H9 (cell line): ENCODE measurements at regions not wholly inside any gene's neighbourhood (a gene's known extent, or its start where the extent isn't known, plus 50 kb on each side); places are given as distances from the start of the nearest gene placed in this dataset.

Experiments
- DNase-seq: peaks from one replicate; pipeline ENCODE4 v3.0.0-alpha.2; 2017
- H2AFZ ChIP-seq: one replicate; pipeline ENCODE4 v1.6.1; 2013; ENCODE audit warnings: mild to moderate bottlenecking, low read length, control low read depth, moderate library complexity
- H2AK5ac ChIP-seq: 2 replicates; pipeline ENCODE4 v1.6.1; 2013; ENCODE audit warnings: low read length, control low read depth, mixed read lengths; ENCODE audit not compliant: insufficient read length
- H2BK120ac ChIP-seq: one replicate; pipeline ENCODE4 v1.6.1; 2013; ENCODE audit warnings: low read depth, mild to moderate bottlenecking, low read length, control low read depth, inconsistent platforms; ENCODE audit not compliant: poor library complexity, severe bottlenecking
- H2BK12ac ChIP-seq: 2 replicates; pipeline ENCODE4 v1.6.1; 2013; ENCODE audit warnings: low read length, control low read depth, mixed read lengths, low read depth; ENCODE audit not compliant: insufficient read length
- H2BK15ac ChIP-seq: 2 replicates; pipeline ENCODE4 v1.6.1; 2013; ENCODE audit warnings: low read depth, low read length, control low read depth
- H2BK20ac ChIP-seq: one replicate; pipeline ENCODE4 v1.6.1; 2013; ENCODE audit warnings: low read depth, mild to moderate bottlenecking, low read length, control low read depth, inconsistent platforms; ENCODE audit not compliant: poor library complexity, severe bottlenecking
- H2BK5ac ChIP-seq: 2 replicates; pipeline ENCODE4 v1.6.1; 2013; ENCODE audit warnings: low read length, control low read depth, mixed read lengths; ENCODE audit not compliant: insufficient read length
- H3K14ac ChIP-seq: 2 replicates; pipeline ENCODE4 v1.6.1; 2013; ENCODE audit warnings: low read length, control low read depth; ENCODE audit not compliant: insufficient read depth
- H3K18ac ChIP-seq: 2 replicates; pipeline ENCODE4 v1.6.1; 2013; ENCODE audit warnings: low read depth, mild to moderate bottlenecking, mixed read lengths, low read length, control low read depth; ENCODE audit not compliant: insufficient read length
- H3K23ac ChIP-seq: 2 replicates; pipeline ENCODE4 v1.6.1; 2013; ENCODE audit warnings: low read length, control low read depth, mixed read lengths, low read depth; ENCODE audit not compliant: insufficient read length
- H3K23me2 ChIP-seq: 2 replicates; pipeline ENCODE4 v1.6.1; 2013; ENCODE audit warnings: low read depth, mild to moderate bottlenecking, mixed read lengths, low read length, control low read depth; ENCODE audit not compliant: insufficient read length, poor library complexity, severe bottlenecking
- H3K27ac ChIP-seq: 2 replicates; pipeline ENCODE4 v1.5.1; 2013; ENCODE audit warnings: low read length, control low read depth, mixed read lengths, low read depth; ENCODE audit not compliant: insufficient read length
- H3K27me3 ChIP-seq: 2 replicates; pipeline ENCODE4 v1.6.1; 2013; ENCODE audit warnings: low read length, control low read depth, inconsistent platforms; ENCODE audit not compliant: insufficient read depth
- H3K4ac ChIP-seq: 2 replicates; pipeline ENCODE4 v1.6.1; 2013; ENCODE audit warnings: low read depth, mild to moderate bottlenecking, control low read depth, inconsistent platforms, low read length, moderate library complexity
- H3K4me1 ChIP-seq: 2 replicates; pipeline ENCODE4 v1.6.1; 2013; ENCODE audit warnings: low read length, control low read depth, inconsistent platforms; ENCODE audit not compliant: insufficient read depth
- H3K4me2 ChIP-seq: 2 replicates; pipeline ENCODE4 v1.6.1; 2013; ENCODE audit warnings: low read length, control low read depth, mixed read lengths; ENCODE audit not compliant: insufficient read length, insufficient read depth
- H3K56ac ChIP-seq: 2 replicates; pipeline ENCODE4 v1.6.1; 2013; ENCODE audit warnings: low read depth, mild to moderate bottlenecking, mixed read lengths, low read length, control low read depth; ENCODE audit not compliant: insufficient read length
- H3K79me1 ChIP-seq: 2 replicates; pipeline ENCODE4 v1.6.1; 2013; ENCODE audit warnings: low read depth, mild to moderate bottlenecking, moderate library complexity, low read length, control low read depth, inconsistent platforms; ENCODE audit not compliant: insufficient read depth, poor library complexity, severe bottlenecking
- H3K79me2 ChIP-seq: 2 replicates; pipeline ENCODE4 v1.6.1; 2013; ENCODE audit warnings: low read length, control low read depth, inconsistent platforms; ENCODE audit not compliant: insufficient read depth
- H3K9ac ChIP-seq: 2 replicates; pipeline ENCODE4 v1.6.1; 2013; ENCODE audit warnings: low read length, control low read depth, mixed read lengths; ENCODE audit not compliant: insufficient read length; ENCODE audit errors: extremely low read depth
- H3K9me3 ChIP-seq: one replicate; pipeline ENCODE4 v1.6.1; 2013; ENCODE audit warnings: low read depth, low read length, inconsistent platforms; ENCODE audit not compliant: control insufficient read depth
- H3T11ph ChIP-seq: one replicate; pipeline ENCODE4 v1.6.1; 2013; ENCODE audit warnings: mild to moderate bottlenecking, low read length, control low read depth, inconsistent platforms
- H4K20me1 ChIP-seq: one replicate; pipeline ENCODE4 v1.6.1; 2013; ENCODE audit not compliant: control insufficient read depth, insufficient read length, insufficient read depth
- H4K5ac ChIP-seq: 2 replicates; pipeline ENCODE4 v1.6.1; 2013; ENCODE audit warnings: low read depth, mild to moderate bottlenecking, mixed read lengths, low read length, control low read depth; ENCODE audit not compliant: insufficient read length
- H4K8ac ChIP-seq: replicated peaks from 2 replicates; pipeline ENCODE4 v1.6.1; 2013; ENCODE audit warnings: low read length, control low read depth, mixed read lengths, low read depth; ENCODE audit not compliant: insufficient read length
- H4K91ac ChIP-seq: 2 replicates; pipeline ENCODE4 v1.6.1; 2013; ENCODE audit warnings: low read depth, mild to moderate bottlenecking, moderate library complexity, mixed read lengths, low read length, control low read depth; ENCODE audit not compliant: insufficient read length
- H3K27ac Mint-ChIP-seq, 3 experiments: 2 replicates in 2 of 3; 3 replicates in 1 of 3; pipeline ENCODE4 v1.8.0; 2020 to 2021; ENCODE audit warnings: mixed read lengths in 3 of 3, mild to moderate bottlenecking in 1 of 3, moderate library complexity in 1 of 3
- H3K27me3 Mint-ChIP-seq: 2 replicates; pipeline ENCODE4 v1.8.0; 2021; ENCODE audit warnings: low read depth, mild to moderate bottlenecking, moderate library complexity, mixed read lengths
- H3K36me3 Mint-ChIP-seq, 3 experiments: 2 replicates in 2 of 3; 3 replicates in 1 of 3; pipeline ENCODE4 v1.8.0; 2020 to 2021; ENCODE audit warnings: low read depth in 3 of 3, mixed read lengths in 3 of 3; ENCODE audit not compliant: insufficient read depth in 1 of 3
- H3K4me1 Mint-ChIP-seq, 2 experiments: 2 replicates each; pipeline ENCODE4 v1.8.0; 2020; ENCODE audit warnings: mixed read lengths in 2 of 2
- H3K4me3 Mint-ChIP-seq, 2 experiments: 2 replicates in 1 of 2; 3 replicates in 1 of 2; pipeline ENCODE4 v1.8.0; 2020 to 2021; ENCODE audit warnings: mild to moderate bottlenecking in 2 of 2, mixed read lengths in 2 of 2, moderate library complexity in 1 of 2
- H3K9me3 Mint-ChIP-seq, 2 experiments: 2 replicates in 1 of 2; 3 replicates in 1 of 2; pipeline ENCODE4 v1.8.0; 2020; ENCODE audit warnings: mild to moderate bottlenecking in 2 of 2, mixed read lengths in 2 of 2, moderate library complexity in 1 of 2
- WGBS: extraction: QIAGEN DNeasy Blood & Tissue Kit; methylation state at CpG from one replicate; pipeline ENCODE4 v1.1.7; 2013; ENCODE audit warnings: missing lambda C conversion rate, low lambda C conversion rate, mixed read lengths; ENCODE audit not compliant: insufficient read length; ENCODE audit errors: extremely low coverage; 5-methylcytosine and 5-hydroxymethylcytosine counted together
- TF ChIP-seq, protein P1 (sequence below): fragments of 200-600 bp; sonication (generic); conservative IDR thresholded peaks from 3 replicates; pipeline ENCODE4 v1.8.0; 2021; ENCODE audit warnings: antibody characterized with exemption, mild to moderate bottlenecking

DNA sequence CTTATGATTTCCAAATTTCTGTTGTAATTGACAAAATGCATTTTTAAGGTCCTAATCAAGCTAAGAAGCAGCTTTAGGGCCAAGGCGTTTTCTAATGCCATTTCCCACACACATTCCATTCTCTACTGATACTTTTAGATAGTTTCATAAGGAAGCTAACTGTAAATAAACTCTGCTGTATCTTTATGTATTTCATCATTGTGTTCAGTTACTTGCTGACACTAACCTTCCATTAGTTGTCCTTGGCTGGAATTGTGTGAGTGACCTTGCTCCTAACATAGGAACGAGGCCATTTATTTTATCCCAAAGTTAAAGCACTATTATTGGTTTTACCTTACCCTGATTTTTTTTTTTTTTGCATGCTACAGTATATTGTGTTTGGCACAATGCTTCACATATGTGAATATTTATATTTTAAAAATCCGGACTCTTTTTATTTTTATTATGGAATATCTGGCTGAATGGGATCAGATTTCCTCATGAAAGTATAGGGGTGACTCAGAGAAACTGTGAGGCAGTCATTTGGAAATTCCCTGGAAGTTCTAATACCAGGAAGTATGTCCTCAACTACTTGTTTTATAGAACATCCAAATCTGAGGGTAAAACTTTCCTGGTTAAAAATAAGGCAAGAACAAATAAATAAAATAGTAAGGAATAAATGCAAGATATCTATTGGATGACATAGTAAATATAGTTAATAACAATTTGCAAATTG, 62.7 kb upstream of the SORBS2 start:
- H3K56ac ChIP-seq = no peak overlapping the region
- no peaks in the 10 kb centered on the region for H4K20me1 ChIP-seq
- no peaks in the 10 kb centered on the region for H3K27me3 ChIP-seq
- no peaks in the 10 kb centered on the region for H3K79me2 ChIP-seq
- no peak overlapping the region for H2BK15ac ChIP-seq
- H3T11ph ChIP-seq = no peak overlapping the region
- H3K79me1 ChIP-seq = no peaks in the 10 kb centered on the region
- H3K14ac ChIP-seq = no peak overlapping the region
- H3K18ac ChIP-seq = no peak overlapping the region
- H2AK5ac ChIP-seq = no peak overlapping the region
- no peak overlapping the region for H3K27ac ChIP-seq
- no peak overlapping the region for H3K9ac ChIP-seq
- H3K4me1 Mint-ChIP-seq = peaks cover 11 to 17% of the 10 kb centered on the region in 2 experiments
- H3K4ac ChIP-seq = no peak overlapping the region
- TF ChIP-seq, protein P1, sequence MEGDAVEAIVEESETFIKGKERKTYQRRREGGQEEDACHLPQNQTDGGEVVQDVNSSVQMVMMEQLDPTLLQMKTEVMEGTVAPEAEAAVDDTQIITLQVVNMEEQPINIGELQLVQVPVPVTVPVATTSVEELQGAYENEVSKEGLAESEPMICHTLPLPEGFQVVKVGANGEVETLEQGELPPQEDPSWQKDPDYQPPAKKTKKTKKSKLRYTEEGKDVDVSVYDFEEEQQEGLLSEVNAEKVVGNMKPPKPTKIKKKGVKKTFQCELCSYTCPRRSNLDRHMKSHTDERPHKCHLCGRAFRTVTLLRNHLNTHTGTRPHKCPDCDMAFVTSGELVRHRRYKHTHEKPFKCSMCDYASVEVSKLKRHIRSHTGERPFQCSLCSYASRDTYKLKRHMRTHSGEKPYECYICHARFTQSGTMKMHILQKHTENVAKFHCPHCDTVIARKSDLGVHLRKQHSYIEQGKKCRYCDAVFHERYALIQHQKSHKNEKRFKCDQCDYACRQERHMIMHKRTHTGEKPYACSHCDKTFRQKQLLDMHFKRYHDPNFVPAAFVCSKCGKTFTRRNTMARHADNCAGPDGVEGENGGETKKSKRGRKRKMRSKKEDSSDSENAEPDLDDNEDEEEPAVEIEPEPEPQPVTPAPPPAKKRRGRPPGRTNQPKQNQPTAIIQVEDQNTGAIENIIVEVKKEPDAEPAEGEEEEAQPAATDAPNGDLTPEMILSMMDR = no peak
- no CpG with 5 or more reads among the region's 3 CpGs for WGBS
- H3K4me2 ChIP-seq = no peak overlapping the region
- no peak overlapping the region for H2AFZ ChIP-seq
- H3K23ac ChIP-seq = no peak overlapping the region
- H3K4me3 Mint-ChIP-seq = no peak overlapping the region
- H3K23me2 ChIP-seq = no peaks in the 10 kb centered on the region
- no peaks in the 10 kb centered on the region for H3K4me1 ChIP-seq
- H3K27me3 Mint-ChIP-seq = no peaks in the 10 kb centered on the region; the same call in 1 of the 2 replicates
- H4K91ac ChIP-seq = no peak overlapping the region
- no peaks in the 10 kb centered on the region for H3K9me3 Mint-ChIP-seq
- H2BK20ac ChIP-seq = no peak overlapping the region
- DNase-seq = no peak
- H3K36me3 Mint-ChIP-seq = no peaks in the 10 kb centered on the region; a peak in 1 of 7 replicates
- no peaks in the 10 kb centered on the region for H3K9me3 ChIP-seq
- H2BK120ac ChIP-seq = no peak overlapping the region
- H2BK12ac ChIP-seq = no peak overlapping the region
- no peak overlapping the region for H2BK5ac ChIP-seq
- H3K27ac Mint-ChIP-seq = no peak overlapping the region
- H4K8ac ChIP-seq = no peak overlapping the region
- no peak overlapping the region for H4K5ac ChIP-seq
